ENCODE measurements at regions not wholly inside any gene's neighbourhood (a gene's known extent, or its start where the extent isn't known, plus 50 kb on each side); places are given as distances from the start of the nearest gene placed in this dataset.

GRCh38 chr4:11931266-11931820 lies 502.6 kb upstream of the HS3ST1 start (continued):
- TF ChIP-seq ZBTB49 (tag by site-specific recombination; IDR thresholded peaks at IDR 0.05; ENCODE audit: low read depth) (no peak), ZNF701 (tag by site-specific recombination; IDR thresholded peaks at IDR 0.05) (no peak), ZNF596 (tag by site-specific recombination; IDR thresholded peaks at IDR 0.05) (no peak), ZNF518A (tag by site-specific recombination; conservative IDR thresholded peaks at IDR 0.05; ENCODE audit: low read depth) (no peak)

- H3K4me3 ChIP-seq (ENCODE audit: low read depth, low read length), result no peak overlapping the region
- H3K4me1 ChIP-seq (ENCODE audit: control insufficient read depth, insufficient read depth, low read length), result no peaks in the 10 kb centered on the region
- TF ChIP-seq KLF16 (tag by site-specific recombination; IDR thresholded peaks at IDR 0.05), result no peak
- TF ChIP-seq ZNF416 (tag by site-specific recombination; IDR thresholded peaks at IDR 0.05), result no peak
- TF ChIP-seq ZNF777 (tag by site-specific recombination; IDR thresholded peaks at IDR 0.05; ENCODE audit: borderline replicate concordance), result no peak
- TF ChIP-seq ZNF266 (tag by site-specific recombination; IDR thresholded peaks at IDR 0.05; ENCODE audit: low read depth), result no peak
- TF ChIP-seq MZF1 (tag by site-specific recombination; IDR thresholded peaks at IDR 0.05; ENCODE audit: borderline replicate concordance), result no peak
- TF ChIP-seq ZNF2 (tag by site-specific recombination; IDR thresholded peaks at IDR 0.05), result no peak
- no peak for TF ChIP-seq ZNF707 (tag by site-specific recombination; IDR thresholded peaks at IDR 0.05)
- TF ChIP-seq BCL11A (tag by site-specific recombination; IDR thresholded peaks at IDR 0.05; ENCODE audit: low read depth), result no peak
- no peak for TF ChIP-seq ZNF510 (tag by site-specific recombination; IDR thresholded peaks at IDR 0.05; ENCODE audit: insufficient replicate concordance)
- no peak for TF ChIP-seq ZNF658 (tag by site-specific recombination; IDR thresholded peaks at IDR 0.05)
- no peak for TF ChIP-seq RBAK (tag by site-specific recombination; IDR thresholded peaks at IDR 0.05)
- TF ChIP-seq ZNF518A (tag by site-specific recombination; conservative IDR thresholded peaks at IDR 0.05; ENCODE audit: low read depth), result no peak
- no peak for TF ChIP-seq ZNF148 (tag by site-specific recombination; IDR thresholded peaks at IDR 0.05; ENCODE audit: borderline replicate concordance)
- TF ChIP-seq FEZF1 (tag by site-specific recombination; IDR thresholded peaks at IDR 0.05), result no peak
- no peak for TF ChIP-seq ZBTB21 (tag by site-specific recombination; IDR thresholded peaks at IDR 0.05)
- no peak for TF ChIP-seq ZIC2 (tag by site-specific recombination; IDR thresholded peaks at IDR 0.05)
- no peak for TF ChIP-seq ZNF629 (tag by site-specific recombination; IDR thresholded peaks at IDR 0.05)
- TF ChIP-seq ZNF114 (tag by site-specific recombination; IDR thresholded peaks at IDR 0.05), result no peak
- no peak overlapping the region for H3K27ac ChIP-seq (ENCODE audit: extremely low read depth, low read depth, low read length)
- CTCF ChIA-PET, result no interaction called here
- POLR2A ChIA-PET, result no interaction called here
- no peaks in the 10 kb centered on the region for H3K9me3 ChIP-seq (ENCODE audit: control insufficient read depth, insufficient read depth, low read depth, low read length)
- H3K36me3 ChIP-seq (ENCODE audit: control insufficient read depth in 2 of 2, insufficient read depth in 1 of 2, low read length in 2 of 2), result no peaks in the 10 kb centered on the region
These were observed 500.4 kb upstream of the HS3ST1 start for GRCh38 chr4:11929080-11929479.
